Parathyroid adenoma (tissue), 2 donors: ENCODE measurements at regions not wholly inside any gene's neighbourhood (a gene's known extent, or its start where the extent isn't known, plus 50 kb on each side); places are given as distances from the start of the nearest gene placed in this dataset.

Source experiments
- H2AFZ ChIP-seq: fragments of 300-600 bp; sonication (generic); one replicate; pipeline ENCODE4 v1.7.0; 2017; ENCODE audit warnings: antibody characterized with exemption, mild to moderate bottlenecking
- H3K27ac ChIP-seq: fragments of 300-600 bp; sonication (generic); one replicate; pipeline ENCODE4 v1.7.0; 2017
- H3K27me3 ChIP-seq: fragments of 300-600 bp; sonication (generic); one replicate; pipeline ENCODE4 v1.7.0; 2017; ENCODE audit warnings: low read length; ENCODE audit not compliant: control insufficient read depth, insufficient read depth
- H3K36me3 ChIP-seq: fragments of 300-600 bp; sonication (generic); one replicate; pipeline ENCODE4 v1.7.0; 2017; ENCODE audit warnings: low read length; ENCODE audit not compliant: control insufficient read depth, insufficient read depth
- H3K4me1 ChIP-seq: fragments of 300-600 bp; sonication (generic); one replicate; pipeline ENCODE4 v1.7.0; 2017; ENCODE audit warnings: control low read depth
- H3K4me2 ChIP-seq: fragments of 300-600 bp; sonication (generic); one replicate; pipeline ENCODE4 v1.7.0; 2017; ENCODE audit warnings: low read length
- H3K4me3 ChIP-seq: fragments of 300-600 bp; sonication (generic); one replicate; pipeline ENCODE4 v1.7.0; 2017; ENCODE audit warnings: low read depth, low read length
- H3K79me2 ChIP-seq: fragments of 300-600 bp; sonication (generic); one replicate; pipeline ENCODE4 v1.7.0; 2017; ENCODE audit warnings: control low read depth
- H3K9ac ChIP-seq: fragments of 300-600 bp; sonication (generic); one replicate; pipeline ENCODE4 v1.7.0; 2017; ENCODE audit warnings: mild to moderate bottlenecking
- H3K9me3 ChIP-seq: fragments of 300-600 bp; sonication (generic); one replicate; pipeline ENCODE4 v1.7.0; 2017; ENCODE audit warnings: low read length; ENCODE audit not compliant: control insufficient read depth
- CTCF ChIP-seq: fragments of 300-600 bp; sonication (generic); IDR thresholded peaks from one replicate; pipeline ENCODE4 v1.7.0; 2017; ENCODE audit warnings: antibody characterized with exemption, mild to moderate bottlenecking
- donor health status: primary hyperparathyroidism.

GRCh38 chr10:44049301-44050015, 335.4 kb downstream of the CXCL12 start:
- H3K9ac ChIP-seq: no peak overlapping the region
- no peak overlapping the region for H3K27ac ChIP-seq
- H3K4me2 ChIP-seq: no peak overlapping the region
- H3K9me3 ChIP-seq: no peaks in the 10 kb centered on the region
- H3K4me1 ChIP-seq: peaks cover 18% of the 10 kb centered on the region
- no peak overlapping the region for H2AFZ ChIP-seq
- TF ChIP-seq CTCF: no peak
- H3K36me3 ChIP-seq: no peaks in the 10 kb centered on the region
- H3K4me3 ChIP-seq: no peak overlapping the region
- no peaks in the 10 kb centered on the region for H3K79me2 ChIP-seq
- H3K27me3 ChIP-seq: no peaks in the 10 kb centered on the region

GRCh38 chr10:44047361-44047760, 337.5 kb downstream of the CXCL12 start:
- Histone ChIP-seq H3K27ac (no peak overlapping the region), H3K4me1 (peaks cover 17% of the 10 kb centered on the region), H3K9ac (no peak overlapping the region), H3K4me2 (no peak overlapping the region), H2AFZ (peak overlapping the region; percentile 8), H3K79me2 (no peaks in the 10 kb centered on the region), H3K4me3 (no peak overlapping the region), H3K27me3 (no peaks in the 10 kb centered on the region), H3K36me3 (no peaks in the 10 kb centered on the region), H3K9me3 (no peaks in the 10 kb centered on the region)
- no peak for TF ChIP-seq CTCF

- Histone ChIP-seq H3K4me2 (no peak overlapping the region), H3K36me3 (no peaks in the 10 kb centered on the region), H3K27ac (no peak overlapping the region), H3K4me3 (no peak overlapping the region), H3K9me3 (no peaks in the 10 kb centered on the region), H3K9ac (no peak overlapping the region), H3K27me3 (no peaks in the 10 kb centered on the region), H2AFZ (no peak overlapping the region), H3K79me2 (no peaks in the 10 kb centered on the region), H3K4me1 (peaks cover 9% of the 10 kb centered on the region)
- no peak for TF ChIP-seq CTCF
Measured at GRCh38 chr10:44046605-44047004, 338.3 kb downstream of the CXCL12 start.

GRCh38 chr10:44045020-44045419, 339.9 kb downstream of the CXCL12 start:
- Histone ChIP-seq H3K9ac (no peak overlapping the region), H3K79me2 (no peaks in the 10 kb centered on the region), H3K4me1 (no peaks in the 10 kb centered on the region), H3K27ac (no peak overlapping the region), H2AFZ (no peak overlapping the region), H3K4me2 (no peak overlapping the region), H3K36me3 (no peaks in the 10 kb centered on the region), H3K4me3 (no peak overlapping the region), H3K27me3 (no peaks in the 10 kb centered on the region), H3K9me3 (peaks cover 3% of the 10 kb centered on the region)
- no peak for TF ChIP-seq CTCF

GRCh38 chr10:44044549-44044948, 340.3 kb downstream of the CXCL12 start:
- no peak overlapping the region for H2AFZ ChIP-seq
- H3K4me1 ChIP-seq: no peaks in the 10 kb centered on the region
- no peak for TF ChIP-seq CTCF
- H3K9me3 ChIP-seq: peaks cover 3% of the 10 kb centered on the region
- H3K9ac ChIP-seq: no peak overlapping the region
- no peak overlapping the region for H3K4me2 ChIP-seq
- H3K27me3 ChIP-seq: no peaks in the 10 kb centered on the region
- no peaks in the 10 kb centered on the region for H3K79me2 ChIP-seq
- no peak overlapping the region for H3K4me3 ChIP-seq
- H3K36me3 ChIP-seq: no peaks in the 10 kb centered on the region
- H3K27ac ChIP-seq: no peak overlapping the region
